ENCODE measurements at regions not wholly inside any gene's neighbourhood (a gene's known extent, or its start where the extent isn't known, plus 50 kb on each side); places are given as distances from the start of the nearest gene placed in this dataset.
"Not testable (repeated sequence)": the region's sequence is repeated elsewhere in the genome, so short reads cannot be mapped to it uniquely, and the experiment has no call there.

- DNase-seq, result no peak
Observed at GRCh38 chr5:1666221-1666620, 133.4 kb downstream of the MRPL36 start.

DNA sequence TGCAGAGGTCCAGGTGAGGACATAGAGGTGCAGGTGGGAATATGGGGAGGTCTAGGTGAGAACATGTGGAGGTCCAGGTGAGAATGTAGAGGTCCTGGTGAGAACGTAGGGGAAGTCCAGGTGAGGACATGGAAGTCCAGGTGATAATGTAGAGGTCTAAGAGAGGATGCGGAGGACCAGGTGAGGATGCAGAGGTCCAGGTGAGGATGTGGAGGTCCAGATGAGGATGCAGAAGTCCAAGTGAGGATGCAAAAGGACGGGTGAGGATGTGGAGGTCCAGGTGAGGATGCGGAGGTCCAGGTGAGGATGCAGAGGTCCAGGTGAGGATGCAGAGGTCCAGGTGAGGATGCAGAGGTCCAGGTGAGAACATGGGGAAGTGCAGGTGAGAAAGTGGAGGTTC is 133.8 kb downstream of the MRPL36 start:
- no peak for DNase-seq

DNA sequence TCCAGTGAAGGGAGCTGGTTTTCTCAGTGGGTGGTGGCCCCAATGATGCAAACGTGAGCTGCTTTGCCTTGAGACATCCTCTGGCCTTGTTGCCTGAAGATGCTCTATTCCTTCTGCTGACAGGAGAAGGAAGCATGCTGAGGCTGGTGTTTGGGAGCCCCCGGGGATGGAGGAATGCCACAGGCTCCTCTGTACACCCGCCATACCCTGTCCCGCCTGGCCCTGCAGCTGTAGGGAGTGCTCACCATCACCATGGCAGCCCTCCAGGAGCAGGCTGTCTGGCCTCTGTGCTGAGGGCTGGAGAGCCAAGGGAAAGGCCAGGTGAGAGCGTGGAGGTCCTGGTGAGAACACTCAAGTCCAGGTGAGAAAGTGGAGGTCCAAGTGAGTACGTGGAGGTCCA is 134.4 kb downstream of the MRPL36 start:
- DNase-seq, result no peak

GRCh38 chr5:1663186-1663585 is 136.5 kb downstream of the MRPL36 start:
- no peak for DNase-seq

GRCh38 chr5:1662559-1663085 is 137.0 kb downstream of the MRPL36 start:
- DNase-seq, result no peak

DNA sequence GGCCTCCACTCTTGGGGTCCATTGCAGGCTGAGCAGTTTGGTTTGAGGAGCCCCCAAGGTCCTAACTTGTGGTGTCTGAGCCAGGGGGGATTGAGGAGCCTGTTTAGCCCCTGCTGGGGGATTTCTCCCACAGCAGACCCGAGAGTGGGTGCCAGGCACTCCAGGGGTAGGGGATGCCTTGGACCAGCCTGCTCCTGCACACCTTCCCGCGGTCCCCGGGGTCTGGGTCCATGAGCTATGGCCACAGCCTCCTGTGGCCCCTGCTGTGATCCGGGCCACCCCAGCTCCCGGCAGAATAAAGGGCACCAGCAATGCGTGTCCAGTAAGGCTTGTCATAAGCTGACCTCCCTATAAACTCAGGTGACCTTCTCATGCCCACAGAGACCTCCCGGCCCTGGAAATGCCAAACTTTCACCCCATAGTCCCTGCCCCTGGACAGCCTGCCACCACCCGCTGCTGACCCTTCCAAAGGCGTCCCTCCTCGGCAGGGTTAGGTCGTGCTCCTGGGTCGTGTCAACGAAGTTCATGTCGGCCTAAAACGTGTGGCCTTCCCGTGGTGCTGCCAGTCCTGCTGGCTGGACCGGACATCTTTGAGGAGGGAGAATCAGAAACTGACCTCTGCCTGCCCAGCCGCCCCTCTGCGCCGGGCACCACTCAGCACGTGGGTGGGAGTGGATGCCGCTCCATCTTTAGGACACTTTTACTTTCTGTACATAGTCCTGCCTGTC is 137.6 kb downstream of the MRPL36 start:
- no peak for DNase-seq

GRCh38 chr5:1661311-1661710 is 137.6 kb upstream of the LPCAT1 start:
- no peak for DNase-seq

- no peak for DNase-seq
Observed at GRCh38 chr5:1660511-1660910, 136.8 kb upstream of the LPCAT1 start.

DNA sequence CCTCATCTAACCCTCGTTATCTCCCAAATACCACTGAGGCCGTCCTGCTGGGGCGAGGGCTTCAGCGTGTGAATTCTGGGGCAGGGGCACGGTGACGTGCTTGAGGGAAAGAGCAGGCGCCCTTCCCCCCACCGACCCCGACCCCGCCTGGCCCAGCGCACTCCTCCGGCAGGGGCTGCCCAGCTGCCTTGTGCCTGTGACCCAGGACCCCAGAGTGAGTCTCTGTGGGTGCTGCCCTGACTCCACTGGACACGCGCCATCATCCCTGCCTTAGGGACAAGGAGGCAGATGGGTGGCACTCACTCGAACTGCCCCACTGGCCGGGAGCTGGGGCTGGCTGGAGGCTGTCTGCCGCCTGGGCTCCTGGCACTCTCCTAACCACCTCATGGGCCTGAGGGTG is 136.2 kb upstream of the LPCAT1 start:
- no peak for DNase-seq

- DNase-seq, result no peak
Observed at GRCh38 chr5:1659100-1659981, 135.6 kb upstream of the LPCAT1 start.

DNA sequence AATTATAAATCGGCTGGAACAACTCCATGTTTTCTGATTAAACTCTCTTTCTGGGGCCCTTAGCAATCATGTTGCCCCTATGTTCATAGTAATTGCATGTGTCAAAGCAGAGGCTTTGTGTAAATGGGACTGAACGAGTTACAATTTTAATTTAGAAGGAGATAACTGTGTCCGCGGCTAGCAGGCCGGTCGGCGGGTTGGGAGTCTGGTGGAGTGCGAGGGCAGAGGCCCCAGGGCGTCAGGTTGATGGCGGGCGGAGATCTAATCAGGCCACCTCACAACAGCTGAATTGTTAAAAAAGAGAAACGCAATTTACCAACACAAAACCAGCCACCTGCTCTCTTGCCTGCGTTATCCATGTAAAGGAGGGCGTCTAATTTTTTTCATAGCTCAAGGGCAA is 134.9 kb upstream of the LPCAT1 start:
- DNase-seq, result no peak

- no peak for DNase-seq
Observed at GRCh38 chr5:1657161-1657741, 133.5 kb upstream of the LPCAT1 start.

- DNase-seq, result no peak
Observed at GRCh38 chr5:1656271-1656975, 132.7 kb upstream of the LPCAT1 start.

DNA sequence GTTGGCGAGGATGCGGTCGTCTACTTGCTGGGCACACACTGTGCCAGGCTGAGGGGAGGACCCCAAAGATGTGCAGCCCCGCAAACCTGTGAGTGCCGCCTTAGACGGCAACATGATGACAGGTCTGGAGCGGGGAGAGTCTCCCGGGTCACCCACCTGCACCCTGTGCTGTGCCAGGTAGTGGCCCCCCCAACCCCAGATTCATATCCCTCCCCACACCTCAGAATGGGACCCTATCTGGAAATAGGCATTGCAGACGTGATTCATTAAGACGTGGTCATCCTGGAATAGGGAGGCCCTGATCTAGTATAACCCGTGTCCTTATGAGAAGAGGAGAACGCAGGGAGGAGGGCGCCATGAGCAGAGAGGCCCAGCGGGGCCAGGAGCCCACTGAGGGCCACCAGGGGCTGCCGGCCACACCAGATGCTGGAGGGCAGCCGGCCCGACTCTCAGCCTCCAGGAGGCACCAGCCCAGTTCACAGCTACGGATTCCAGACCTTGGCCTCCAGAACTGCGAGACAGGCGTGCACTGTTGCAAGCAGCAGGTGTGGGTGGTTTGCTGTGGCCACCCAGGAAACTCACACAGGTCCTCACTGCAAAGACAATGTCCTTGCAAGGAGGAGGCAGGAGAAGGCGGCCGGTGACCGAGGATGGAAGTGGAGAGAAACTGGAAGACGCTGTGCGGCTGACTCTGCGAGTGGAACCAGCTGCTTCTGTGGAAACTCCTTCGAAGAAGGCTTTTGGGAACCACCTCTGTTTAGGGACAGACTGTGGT is 131.9 kb upstream of the LPCAT1 start:
- no peak for DNase-seq

DNA sequence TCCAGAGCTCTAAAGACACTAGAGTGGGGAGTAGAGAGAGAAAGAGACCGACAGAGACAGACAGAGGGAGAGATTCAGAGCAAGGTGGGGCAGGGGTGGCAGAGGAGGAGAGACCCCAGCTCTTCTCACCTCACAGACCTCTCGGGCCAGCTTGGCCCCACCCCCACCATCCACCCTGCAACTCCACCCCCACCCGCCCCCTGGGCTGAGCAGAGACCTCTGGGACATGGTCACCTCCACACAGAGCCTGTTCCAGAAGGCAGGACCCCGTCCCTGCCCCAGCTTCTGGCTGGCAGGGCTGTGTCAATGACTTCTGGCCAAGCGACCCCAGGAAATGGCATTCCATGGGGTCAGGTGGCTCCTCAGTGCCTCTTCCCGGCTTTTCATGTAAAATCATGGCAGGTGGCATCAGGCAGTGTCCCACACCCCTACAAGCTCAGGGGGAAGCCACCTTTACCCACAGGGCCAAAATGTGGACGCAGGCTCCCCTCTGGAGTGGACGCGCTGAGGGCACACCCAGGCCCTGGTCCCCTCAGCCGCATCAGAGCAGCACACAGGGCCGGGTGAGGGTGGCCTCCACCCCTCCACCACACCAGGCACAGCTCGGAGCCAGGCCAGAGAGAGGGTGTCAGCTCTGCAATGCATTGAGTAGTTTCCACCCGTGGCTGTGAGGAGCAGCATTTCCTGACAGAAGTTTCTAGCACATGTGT is 131.2 kb upstream of the LPCAT1 start:
- no peak for DNase-seq

DNA sequence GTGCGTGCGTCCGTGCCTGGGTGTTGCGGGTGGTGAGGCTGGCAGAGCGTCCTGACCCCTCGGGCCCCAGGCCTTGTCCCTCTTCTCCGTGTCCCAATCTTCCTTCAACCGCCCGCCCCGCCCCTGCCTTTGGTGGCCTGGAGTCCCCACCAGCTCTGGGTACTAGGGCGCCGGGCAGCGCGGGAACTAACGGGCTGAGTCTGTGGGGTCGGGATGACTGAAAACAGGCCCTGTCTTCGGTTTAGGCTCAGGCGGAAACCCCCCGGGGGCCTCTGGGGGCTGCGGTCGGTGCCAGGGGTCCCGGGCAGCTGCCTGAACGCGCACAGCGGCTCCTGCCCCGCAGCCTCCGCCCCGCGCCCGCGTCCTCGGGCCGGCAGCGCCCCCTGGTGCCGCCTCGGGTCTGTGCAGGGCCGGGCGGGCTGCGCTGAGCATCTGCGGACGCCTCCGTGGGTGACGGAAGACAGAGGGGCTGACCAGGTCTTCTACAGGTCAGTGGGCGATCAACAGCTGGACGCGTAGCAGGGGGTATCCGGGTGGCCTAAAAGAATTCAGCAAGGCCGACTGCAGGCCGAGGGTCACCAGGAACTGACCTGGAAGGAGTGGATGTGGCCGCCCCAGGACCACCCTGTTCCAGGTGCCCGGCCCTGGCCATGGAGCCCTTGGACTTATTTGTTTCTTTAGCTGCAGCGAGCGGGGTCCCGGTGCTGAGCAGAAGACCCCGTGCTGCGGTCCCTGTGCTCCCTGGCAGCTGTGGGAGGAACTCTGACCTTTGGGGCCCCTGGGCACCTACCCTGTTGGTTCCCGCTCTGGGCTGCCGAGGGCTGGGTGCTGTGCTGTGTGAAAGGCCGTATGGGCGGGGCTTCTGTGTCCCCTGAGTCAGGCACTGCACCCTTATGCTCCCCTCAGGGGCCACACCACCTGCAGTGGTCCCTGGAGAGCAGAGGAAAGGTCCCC is 130.2 kb upstream of the LPCAT1 start:
- not testable (repeated sequence) for DNase-seq

DNA sequence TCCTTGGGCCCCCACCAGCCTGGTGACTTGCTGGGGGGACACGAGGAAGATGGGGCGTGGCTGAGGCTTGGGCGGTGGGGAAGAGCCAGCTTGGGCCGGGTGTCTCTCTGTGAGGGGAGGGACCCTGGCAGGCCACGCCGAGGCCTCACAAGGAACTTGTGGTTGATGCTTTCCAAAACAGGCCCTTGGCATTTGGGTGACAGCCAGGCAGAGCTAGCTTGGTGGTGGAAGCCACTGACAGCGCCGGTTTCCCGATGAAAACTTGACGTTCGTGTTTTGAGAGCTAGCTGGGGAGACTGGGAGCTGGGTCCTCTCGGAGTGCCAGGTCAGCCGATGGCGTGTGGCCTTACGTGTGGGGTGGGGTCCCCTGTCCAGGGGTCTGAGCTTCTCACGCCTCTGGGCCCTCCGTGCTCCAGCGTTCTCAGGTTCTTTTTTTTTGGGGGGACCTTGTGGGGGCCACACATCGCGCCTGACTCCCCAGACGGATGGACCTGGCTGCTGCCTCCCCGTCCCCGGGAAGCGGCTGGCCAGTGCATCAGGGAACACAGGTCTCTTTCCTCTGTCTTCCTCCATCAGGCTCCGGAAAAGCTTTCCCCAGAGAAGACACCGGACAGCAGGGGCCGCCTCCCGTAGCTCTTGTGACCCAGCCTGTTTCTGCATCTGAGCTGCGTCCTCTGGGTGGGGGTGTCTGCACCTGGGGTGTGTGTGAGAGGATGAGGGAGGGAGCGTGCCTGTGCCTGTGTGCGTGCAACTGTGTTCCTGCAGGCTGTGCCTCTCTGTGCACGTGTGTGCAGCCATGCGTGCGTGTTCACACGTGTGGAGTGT is 129.3 kb upstream of the LPCAT1 start:
- DNase-seq, result no peak

- DNase-seq, result no peak
Observed at GRCh38 chr5:1651971-1652872, 128.5 kb upstream of the LPCAT1 start.

Data from DMS 273 treated with DMSO at 0.1 percent for 48 hours (cell line).